ENCODE measurements at regions not wholly inside any gene's neighbourhood (a gene's known extent, or its start where the extent isn't known, plus 50 kb on each side); places are given as distances from the start of the nearest gene placed in this dataset.

DNA sequence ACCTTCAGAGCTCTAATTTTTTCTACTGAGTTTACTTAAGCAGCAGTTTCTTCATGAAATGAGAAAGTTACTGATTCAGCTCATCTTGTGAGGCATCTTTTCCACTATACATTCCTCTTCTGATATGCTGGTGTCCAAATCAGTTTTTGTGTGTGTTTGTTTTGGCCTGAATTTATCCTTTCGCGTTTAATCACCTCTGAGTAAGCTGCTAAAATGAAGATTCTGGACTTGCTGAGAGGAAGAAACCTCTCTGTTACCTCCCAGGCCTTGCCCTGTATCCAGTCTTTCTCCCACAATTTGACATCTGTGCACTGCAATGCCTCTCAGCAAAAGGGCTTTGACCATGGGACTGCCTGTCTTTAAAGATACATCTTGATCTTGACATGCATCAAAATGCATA lies 536.2 kb upstream of the NRSN1 start:
- TF ChIP-seq POLR2A (IDR thresholded peaks at IDR 0.05) (no peak), EP300 (IDR thresholded peaks at IDR 0.05) (no peak)
- TF ChIP-seq, protein P1, sequence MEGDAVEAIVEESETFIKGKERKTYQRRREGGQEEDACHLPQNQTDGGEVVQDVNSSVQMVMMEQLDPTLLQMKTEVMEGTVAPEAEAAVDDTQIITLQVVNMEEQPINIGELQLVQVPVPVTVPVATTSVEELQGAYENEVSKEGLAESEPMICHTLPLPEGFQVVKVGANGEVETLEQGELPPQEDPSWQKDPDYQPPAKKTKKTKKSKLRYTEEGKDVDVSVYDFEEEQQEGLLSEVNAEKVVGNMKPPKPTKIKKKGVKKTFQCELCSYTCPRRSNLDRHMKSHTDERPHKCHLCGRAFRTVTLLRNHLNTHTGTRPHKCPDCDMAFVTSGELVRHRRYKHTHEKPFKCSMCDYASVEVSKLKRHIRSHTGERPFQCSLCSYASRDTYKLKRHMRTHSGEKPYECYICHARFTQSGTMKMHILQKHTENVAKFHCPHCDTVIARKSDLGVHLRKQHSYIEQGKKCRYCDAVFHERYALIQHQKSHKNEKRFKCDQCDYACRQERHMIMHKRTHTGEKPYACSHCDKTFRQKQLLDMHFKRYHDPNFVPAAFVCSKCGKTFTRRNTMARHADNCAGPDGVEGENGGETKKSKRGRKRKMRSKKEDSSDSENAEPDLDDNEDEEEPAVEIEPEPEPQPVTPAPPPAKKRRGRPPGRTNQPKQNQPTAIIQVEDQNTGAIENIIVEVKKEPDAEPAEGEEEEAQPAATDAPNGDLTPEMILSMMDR (IDR thresholded peaks at IDR 0.05): no peak

Measured in sigmoid colon (tissue), 4 donors.